ENCODE measurements at regions not wholly inside any gene's neighbourhood (a gene's known extent, or its start where the extent isn't known, plus 50 kb on each side); places are given as distances from the start of the nearest gene placed in this dataset.

DNA sequence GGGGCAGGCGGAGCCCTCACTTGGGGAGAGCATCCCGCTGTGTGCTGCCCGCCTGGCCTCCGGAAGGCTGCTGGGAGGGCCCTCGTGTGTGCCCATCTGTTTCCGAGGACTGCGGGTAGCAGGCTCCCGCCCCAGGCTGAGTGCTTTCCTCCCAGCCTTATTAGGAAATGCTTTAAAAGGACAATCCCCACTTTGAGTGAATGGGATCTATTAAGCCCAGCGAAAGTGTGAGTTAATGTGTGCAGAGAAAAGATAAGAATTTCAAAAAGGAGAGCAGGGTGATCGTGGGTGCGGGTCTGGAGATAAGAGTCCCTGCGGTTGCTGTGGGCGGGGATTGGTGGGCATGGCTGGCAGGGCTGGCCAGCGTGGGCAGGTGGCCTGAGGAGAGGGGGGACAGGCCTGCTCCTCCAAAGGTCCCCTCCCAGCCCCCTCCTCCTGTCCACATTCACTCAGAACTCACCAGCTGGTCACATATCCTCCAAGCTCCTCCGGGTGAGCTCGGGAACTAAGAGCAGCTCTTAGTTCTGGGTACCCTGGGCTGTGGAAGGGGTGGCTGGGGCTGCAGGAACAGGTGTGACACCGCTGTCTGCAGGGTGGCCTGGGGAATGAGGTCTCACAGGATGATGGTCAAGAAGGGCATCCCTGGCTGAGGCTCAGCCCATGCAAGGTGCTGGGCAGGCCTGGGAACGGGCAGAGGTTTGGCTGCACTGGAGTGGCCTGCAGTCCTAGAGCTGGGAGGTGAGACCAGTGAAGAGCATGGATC, 1260.3 kb downstream of the BRD1 start:
- DNase-seq: no peak

- no peak for DNase-seq
These were observed 1260.9 kb downstream of the BRD1 start for GRCh38 chr22:48566741-48567140.

DNA sequence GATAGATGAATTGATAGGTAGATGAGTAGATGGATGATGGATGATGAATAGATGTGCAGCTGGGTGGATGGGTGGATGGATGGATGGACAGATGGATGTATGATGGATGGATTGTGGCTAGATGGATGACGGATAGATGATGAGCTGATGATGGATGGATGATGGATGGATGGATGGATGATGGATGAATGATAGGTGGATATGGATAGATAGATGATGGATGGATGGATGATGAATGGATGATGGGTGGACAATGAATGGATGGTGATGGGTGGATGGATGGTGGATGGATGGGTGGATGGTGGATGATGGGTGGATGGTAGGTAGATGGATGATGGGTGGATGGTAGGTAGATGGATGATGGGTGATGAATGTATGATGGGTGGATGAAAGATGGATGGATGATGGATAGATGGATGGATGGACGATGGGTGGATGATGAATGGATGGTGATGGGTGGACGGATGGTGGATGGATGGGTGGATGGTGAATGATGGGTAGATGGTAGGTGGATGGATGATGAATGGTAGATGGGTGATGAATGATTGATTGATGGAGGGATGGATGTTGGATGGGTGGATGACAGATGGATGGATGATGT, 1261.7 kb downstream of the BRD1 start:
- DNase-seq: no peak

DNA sequence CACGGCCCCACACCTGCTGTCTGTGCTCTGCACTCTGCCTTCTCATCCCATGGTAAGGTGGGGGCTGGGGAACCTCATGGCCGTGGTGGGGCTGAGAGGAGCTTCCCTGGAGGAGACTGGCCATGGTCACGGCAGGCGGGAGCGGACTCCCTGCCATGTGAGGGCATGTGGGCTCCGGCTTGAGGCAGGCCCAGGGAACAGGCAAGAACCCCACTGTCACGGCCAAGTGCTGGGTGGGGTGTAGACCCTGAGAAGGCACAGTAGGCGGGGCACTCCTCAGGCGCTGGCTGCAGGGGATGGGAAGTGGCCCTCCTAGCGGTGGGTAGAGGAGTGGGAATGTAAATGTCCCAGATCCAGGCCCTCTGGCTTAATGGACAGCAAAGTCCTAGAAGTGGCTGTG, 1262.7 kb downstream of the BRD1 start:
- DNase-seq: no peak

- no peak for DNase-seq
These were observed 1263.7 kb downstream of the BRD1 start for GRCh38 chr22:48563966-48564330.

- no peak for DNase-seq
These were observed 1264.3 kb downstream of the BRD1 start for GRCh38 chr22:48563118-48563965.

DNA sequence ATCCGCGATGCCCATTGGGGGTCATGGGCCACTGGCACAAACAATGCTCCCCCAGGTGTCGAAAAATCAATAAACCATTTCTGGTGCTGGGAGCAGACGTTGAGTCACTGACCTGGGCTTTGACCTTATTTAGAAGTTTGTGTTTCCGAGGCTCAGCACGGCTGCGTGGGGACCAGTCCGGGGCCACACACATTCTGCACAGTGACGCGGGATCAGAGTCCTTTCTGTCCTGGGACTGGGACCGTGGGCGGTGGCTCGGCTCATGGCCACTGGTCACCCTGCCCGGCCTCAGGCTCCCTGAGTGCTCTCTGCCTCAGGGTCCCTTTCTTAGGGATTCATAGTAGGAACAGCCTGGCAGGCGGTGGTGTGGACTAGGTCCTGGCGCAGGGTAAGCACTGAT, 1266.0 kb downstream of the BRD1 start:
- DNase-seq: no peak

GRCh38 chr22:48560836-48561235, 1266.8 kb downstream of the BRD1 start:
- DNase-seq: no peak

- no peak for DNase-seq
These were observed 1267.3 kb downstream of the BRD1 start for GRCh38 chr22:48560389-48560751.

DNA sequence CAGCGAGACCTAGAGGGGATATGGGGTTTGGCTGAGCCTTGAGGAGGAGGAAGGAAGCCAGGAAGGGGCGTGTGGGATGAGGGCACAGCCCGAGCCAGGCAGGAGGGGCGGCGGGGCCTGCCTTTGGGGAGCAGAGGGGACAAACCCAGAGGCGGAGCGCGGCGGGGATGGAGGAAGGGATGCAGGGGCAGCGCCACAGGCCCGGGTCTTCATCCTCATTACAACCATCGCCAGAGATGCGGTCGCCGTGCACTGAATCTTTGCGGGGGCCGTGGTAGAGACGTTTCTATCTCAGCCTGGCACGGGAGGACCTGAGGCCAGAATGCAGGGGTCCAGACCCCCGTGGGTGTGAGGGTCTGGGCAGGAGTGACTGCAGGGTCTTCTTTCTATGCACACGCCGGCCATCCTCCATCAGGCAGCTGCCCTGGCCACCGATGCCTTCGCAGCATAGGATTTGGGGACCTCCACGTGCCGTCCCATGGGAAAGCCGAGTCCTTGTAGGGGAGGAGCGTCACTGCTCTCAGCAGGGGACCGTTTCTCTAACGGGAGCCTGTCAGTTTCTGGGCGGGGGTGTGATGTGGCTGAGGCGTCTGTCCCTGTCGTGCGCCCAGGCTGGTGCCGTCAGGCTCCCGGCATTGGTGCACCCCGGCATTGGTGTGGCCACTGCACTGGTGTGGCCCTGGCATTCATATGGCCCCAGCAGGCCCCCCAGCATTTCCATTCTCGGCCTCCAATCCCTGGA, 1267.9 kb downstream of the BRD1 start:
- no peak for DNase-seq

DNA sequence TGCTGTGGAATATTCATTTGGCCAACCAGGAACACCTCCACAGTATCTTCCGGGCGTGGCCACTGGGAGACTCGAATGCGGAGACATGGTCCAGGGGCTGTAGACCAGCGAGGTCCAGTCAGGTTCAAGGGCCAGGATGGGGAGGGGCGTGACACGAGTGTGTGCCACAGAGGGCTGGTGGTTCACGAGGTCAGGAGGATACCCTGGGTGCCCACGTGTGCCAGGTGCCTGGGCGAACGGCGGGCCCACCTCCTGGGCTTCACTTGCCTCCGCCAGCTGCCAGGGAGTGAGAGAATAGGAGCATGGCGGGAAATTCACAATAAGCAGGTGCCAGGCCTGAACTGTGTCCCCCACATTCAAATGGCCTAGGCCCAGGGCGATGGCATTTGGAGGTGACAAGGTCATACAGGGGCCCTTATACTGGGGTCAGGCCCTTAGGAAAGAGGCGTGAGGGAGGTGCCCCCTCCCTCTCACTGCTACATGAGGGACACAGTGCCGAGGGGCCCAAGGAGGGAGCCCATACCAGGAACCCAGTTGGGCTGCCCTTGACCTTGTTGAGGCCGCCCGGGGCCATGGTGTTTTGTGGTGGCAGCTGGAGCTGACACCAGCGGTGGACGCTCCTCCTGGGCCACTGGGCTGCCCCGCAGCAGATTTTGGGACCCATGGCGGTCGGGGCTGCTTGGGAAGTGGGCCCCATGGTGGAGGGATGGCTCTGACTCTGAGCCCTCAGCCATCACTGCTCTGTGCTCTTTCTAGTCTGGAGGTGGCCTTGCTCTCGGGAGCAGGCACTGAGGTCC, 1268.9 kb downstream of the BRD1 start:
- no peak for DNase-seq

DNA sequence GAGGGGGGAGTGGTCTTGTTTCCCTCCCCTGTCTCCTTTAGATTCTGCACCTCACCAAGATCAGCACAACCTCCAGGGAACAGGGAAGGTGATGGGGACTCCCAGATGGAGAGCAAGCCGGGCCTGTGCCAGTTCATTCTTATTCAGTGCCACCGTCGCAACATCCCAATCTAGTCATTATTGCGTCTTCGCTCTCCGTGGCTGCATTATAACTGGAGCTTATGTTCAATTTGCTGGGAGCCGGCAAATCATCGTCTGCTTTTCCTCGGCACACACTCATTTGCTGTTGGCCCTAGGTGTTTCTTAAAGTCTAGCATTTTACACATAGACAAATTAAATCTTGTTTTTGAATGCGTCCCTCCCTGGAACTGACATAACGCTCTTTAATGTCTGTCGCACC, 1269.7 kb downstream of the BRD1 start:
- no peak for DNase-seq

- DNase-seq: no peak
These were observed 1270.2 kb downstream of the BRD1 start for GRCh38 chr22:48557473-48557872.

DNA sequence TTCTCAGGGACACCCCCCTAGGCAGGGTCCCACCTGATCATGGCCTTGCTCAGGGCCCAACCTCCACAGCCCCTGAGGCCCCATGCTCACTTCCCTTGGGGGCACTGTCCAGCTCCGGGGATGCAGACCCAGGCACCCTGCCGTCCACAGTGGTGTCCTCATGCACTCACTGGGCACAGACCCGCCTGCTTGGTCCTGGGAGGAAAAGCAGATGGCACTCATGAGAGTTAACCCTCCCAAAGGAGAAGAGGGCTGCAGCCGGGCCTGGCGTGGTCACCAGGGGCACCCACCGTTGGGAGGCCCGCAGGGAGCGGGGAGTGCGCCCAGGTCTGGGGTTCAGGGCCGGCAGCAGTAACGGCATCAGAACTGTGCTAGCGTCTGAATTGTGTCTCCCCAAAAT, 1270.9 kb downstream of the BRD1 start:
- no peak for DNase-seq

- DNase-seq: no peak
These were observed 1271.5 kb downstream of the BRD1 start for GRCh38 chr22:48556222-48556621.

GRCh38 chr22:48555606-48556005, 1272.1 kb downstream of the BRD1 start:
- DNase-seq: no peak

GRCh38 chr22:48554893-48555572, 1272.6 kb downstream of the BRD1 start:
- no peak for DNase-seq

- no peak for DNase-seq
These were observed 1273.9 kb downstream of the BRD1 start for GRCh38 chr22:48553694-48554308.

DNA sequence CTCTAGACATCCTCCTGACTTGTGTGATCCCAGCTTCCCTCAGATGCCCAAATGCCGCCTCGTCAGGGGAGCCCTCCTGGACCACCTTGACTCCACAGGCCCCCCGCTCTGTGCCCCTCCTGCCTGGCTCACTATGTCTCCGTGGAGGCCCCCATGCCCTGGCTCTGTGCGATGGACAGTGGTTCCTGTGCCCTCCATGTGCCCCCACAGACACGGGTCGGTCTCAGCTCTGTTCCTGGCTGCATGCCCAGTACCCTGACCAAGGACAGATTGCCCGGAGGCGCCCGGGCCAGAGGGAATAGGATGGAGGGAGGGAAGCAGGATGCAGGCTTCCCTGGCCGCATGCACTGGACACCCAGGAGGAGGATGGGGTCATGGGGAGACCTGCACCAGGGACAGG, 1274.6 kb downstream of the BRD1 start:
- no peak for DNase-seq

GRCh38 chr22:48551716-48552268, 1275.9 kb downstream of the BRD1 start:
- no peak for DNase-seq

DNA sequence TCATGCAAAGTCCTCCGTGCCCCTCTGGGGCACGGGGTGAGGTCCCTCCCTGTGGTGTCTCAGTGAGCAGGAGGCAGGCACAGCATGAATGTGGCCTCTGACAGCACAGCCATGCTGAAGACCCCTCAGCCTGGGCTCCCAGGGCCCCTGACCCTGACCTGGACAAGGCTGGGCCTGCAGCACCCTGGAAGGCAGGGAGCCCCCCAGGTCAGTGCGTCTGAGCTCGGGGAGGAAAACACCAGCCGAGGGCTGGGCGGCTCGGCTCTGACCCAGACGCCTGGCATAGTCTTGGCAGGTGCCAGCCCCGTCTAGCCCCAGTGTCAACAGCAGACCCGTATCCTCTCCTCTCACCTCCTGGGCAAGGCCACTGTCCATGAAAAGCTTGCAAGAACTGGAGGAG, 1276.6 kb downstream of the BRD1 start:
- no peak for DNase-seq
